PC-3 (cell line): ENCODE measurements at regions not wholly inside any gene's neighbourhood (a gene's known extent, or its start where the extent isn't known, plus 50 kb on each side); places are given as distances from the start of the nearest gene placed in this dataset.

Source experiments
- CTCF ChIP-seq: fragments of 300-600 bp; sonication (generic); conservative IDR thresholded peaks from 2 replicates; pipeline ENCODE4 v1.5.1; 2017; ENCODE audit warnings: antibody characterized with exemption, low read depth, mild to moderate bottlenecking, low read length
- EZH2 ChIP-seq: fragments of 300-600 bp; sonication (generic); IDR thresholded peaks from one replicate; pipeline ENCODE4 v1.6.1; 2017; ENCODE audit warnings: antibody characterized with exemption, mild to moderate bottlenecking, low read length; ENCODE audit not compliant: unreplicated experiment
- EZH2phosphoT487 ChIP-seq: fragments of 300-600 bp; sonication (generic); IDR thresholded peaks from 2 replicates; pipeline ENCODE4 v1.6.1; 2018; ENCODE audit warnings: mild to moderate bottlenecking, antibody characterized with exemption, low read length, borderline replicate concordance

DNA sequence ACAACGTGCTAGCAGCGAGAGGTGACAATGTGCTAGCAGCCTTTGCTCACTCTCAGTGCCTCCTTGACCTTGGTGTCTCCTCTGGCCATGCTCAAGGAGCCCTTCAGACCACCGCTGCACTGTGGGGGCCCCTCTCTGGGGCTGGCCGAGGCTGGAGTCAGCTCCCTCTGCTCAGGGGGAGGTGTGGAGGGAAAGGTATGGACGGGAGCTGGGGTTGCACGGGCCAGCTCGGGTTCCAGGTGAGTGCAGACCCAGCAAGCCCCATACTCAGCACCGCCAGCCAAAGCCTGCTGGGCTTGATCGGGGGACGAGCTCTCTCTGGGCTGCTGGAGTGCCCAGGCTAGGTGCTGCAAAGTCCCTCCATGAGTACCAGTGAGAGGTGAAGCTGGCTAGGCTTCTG lies 180.2 kb downstream of the TRIM36 start:
- TF ChIP-seq CTCF (no peak), EZH2phosphoT487 (no peak), EZH2 (no peak)
